HG03378 (cell line): ENCODE measurements at regions not wholly inside any gene's neighbourhood (a gene's known extent, or its start where the extent isn't known, plus 50 kb on each side); places are given as distances from the start of the nearest gene placed in this dataset.

Experiments used
- ATAC-seq: cut with Tn5 transposase; IDR thresholded peaks from one replicate; pipeline ENCODE4 v1.9.1; 2021; ENCODE audit warnings: mild to moderate bottlenecking, moderate library complexity; ENCODE audit not compliant: unreplicated experiment

DNA sequence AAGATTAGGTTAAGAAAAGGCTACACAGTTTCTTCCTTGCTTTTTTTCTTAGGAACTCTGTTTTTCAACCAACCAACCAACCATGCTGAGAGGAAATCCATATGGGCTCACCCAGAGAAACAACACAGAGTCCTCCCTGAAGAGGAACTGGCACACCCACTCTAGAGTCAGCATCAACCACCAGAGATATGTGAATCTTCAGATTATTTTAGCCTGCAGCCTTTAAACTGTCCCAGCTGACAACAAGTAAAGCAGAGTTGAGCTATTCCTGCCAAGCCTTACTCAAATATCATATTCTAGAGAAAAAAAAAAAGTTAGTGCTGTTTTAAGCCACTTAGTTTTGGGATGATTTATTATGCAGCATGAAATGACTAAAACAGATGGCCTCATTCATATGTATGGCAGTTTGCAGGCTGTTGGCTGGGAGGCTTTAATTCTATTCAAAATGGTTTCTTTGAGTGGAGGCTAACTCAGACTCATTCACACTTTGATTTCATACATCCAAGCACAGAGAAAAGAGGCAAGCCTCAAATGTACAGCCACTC lies 1637.7 kb upstream of the LRRTM1 start:
- no peak for ATAC-seq

DNA sequence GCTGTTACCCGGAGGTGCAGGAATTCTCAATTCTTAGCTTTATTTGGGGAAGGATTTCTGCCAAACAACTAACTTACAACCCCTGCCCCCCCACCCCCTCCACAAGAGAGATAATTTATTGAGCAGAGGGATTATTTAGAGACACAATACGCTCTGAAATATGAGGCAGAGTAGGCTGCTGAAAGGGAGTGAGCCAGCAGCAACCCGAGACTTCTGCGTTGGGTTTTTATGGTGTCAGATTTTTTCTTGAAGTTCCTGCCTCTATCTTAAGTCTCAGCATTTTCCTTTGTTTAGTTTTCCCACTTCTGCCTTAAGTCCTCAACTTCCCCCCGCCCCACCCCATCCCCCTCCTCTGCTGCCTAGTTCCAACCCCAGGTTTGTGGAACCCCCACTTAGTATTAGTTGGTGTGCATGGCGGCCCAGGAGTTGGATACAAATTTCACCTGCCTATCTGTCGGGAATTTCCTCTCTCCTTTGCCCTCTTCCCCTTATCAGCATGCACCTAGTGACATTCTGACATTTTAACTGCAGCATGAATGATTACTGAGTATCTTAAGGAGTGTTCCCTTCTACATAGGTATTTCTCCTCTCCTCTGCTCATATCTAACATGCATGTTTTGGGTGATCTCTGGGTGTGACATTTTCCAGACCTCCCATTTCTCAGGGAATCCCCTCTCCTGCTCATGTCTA lies 1635.9 kb upstream of the LRRTM1 start:
- ATAC-seq: no peak

DNA sequence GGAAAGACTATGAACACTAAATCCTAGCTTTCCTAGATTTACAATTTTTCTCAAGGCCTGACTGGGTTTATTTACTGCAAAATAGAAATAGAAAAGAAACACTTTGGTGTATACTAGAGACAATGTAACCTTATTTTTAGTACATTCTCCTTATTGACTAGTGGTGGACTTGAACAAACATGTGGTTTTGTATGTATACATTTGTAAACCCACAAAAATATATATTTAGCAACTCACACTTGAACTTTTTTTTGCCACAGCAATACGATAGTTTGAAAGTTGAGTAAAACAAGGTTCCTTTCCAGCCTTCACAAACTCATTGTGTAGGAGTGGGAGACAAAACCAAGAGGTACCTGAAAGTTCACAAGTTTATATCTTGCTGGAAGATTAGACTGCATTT lies 1633.4 kb upstream of the LRRTM1 start:
- no peak for ATAC-seq

DNA sequence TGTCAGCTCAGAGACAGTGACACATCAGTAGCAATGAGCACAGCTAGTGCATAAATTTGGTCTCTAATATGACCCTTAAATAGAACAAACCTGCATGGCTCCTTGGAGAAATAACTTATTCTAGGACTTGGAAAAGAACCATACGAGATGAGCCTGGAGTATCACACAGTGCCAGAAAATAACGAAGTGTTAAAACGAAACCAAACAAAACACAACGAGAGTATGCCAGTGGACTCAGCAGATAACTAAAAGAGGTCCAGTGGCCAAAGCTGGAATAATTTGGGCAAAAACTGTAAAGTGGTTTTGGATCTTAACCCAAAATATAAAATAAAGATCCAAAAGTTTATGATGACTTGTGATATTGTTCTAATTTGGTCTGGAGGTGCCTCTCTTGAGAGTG lies 1599.0 kb upstream of the LRRTM1 start:
- no peak for ATAC-seq

DNA sequence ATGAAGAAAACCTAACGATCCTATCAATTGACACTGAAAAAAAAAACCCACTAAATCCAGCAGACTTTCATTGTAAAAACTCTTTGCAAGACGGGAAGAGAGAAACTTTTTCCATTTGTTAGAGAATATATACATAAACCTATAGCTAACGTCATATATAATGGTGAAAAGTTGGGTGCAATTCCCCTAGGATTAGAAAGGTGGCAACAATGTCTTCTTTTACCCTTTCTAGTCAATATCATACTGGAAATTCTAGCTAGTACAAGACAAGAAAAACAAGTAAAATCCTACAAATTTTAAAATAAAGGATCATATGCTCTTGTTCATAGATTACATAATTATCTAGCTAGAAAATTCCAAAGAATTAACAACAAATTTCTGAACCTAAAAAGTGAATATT lies 1596.5 kb upstream of the LRRTM1 start:
- no peak for ATAC-seq

DNA sequence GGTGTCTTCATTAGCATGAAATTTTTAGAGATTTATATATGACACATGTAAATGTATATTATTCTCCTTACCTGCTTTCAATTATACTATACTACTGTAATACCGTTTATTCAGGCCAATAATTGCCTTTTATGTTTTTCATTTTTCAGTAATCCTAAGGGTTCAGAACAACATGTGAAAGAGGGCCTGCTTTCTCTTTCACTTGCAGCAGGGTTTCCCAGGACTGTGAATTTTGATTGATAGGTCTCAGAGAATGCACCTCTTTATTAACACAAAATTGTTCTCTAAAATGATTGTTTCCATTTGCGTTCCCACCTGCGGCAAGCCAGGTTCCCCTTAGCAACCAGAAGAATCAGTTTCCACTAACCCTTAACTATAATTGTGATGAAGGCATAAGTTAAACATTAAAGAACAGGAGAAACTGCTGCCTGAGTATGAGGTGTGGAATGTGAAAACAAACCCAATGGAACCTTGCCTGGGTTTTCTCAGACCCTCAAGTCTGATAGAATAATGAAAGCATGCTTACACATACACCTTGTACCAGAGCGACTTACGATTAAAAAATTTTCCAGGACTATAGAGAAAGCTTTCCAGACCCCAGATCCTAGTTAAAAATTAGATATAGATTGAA lies 1591.2 kb upstream of the LRRTM1 start:
- ATAC-seq: no peak

DNA sequence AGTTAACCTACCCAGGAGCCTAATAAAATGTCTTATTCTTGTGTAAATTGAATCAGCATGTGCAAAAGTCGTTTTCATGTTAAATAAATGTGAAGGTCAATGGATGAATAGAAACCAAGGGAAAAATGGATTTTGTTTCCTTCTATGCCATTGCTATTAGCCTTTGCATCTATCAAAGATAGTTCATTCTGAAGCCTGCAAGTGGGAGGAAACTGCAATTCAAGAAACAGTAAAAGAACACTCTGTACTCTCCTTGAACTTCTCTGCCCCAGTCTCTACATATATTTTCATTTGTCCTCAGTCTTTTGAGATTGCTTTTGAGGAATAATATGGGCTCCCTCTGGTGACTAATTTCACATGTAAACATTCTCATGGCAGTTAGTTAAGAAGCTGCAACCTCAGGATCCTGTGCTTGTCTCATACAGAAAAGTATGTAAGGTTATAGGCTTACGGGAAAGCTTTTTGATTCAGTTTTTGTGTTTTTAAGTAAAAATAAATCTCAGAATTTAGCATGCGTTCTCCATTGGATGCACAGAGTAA lies 1590.0 kb upstream of the LRRTM1 start:
- no peak for ATAC-seq

DNA sequence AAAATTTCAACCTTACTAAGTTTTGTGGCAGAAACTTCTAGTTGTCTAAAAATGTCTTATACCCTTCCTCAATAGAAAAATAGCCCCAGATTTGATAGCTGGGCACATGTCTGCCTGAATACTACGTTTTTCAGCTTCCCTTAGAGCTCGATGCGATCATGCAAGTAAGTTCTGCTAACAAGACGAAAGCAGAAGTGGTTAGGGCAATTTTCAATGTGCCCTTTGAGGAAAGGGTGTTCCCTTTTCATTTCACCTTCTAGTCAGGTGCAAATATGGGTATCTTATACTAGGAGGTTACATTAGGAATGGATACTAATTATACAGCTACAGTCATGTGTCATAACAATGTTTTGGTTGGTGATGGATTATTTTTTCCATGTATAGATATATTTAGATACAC lies 1572.1 kb upstream of the LRRTM1 start:
- ATAC-seq: no peak

DNA sequence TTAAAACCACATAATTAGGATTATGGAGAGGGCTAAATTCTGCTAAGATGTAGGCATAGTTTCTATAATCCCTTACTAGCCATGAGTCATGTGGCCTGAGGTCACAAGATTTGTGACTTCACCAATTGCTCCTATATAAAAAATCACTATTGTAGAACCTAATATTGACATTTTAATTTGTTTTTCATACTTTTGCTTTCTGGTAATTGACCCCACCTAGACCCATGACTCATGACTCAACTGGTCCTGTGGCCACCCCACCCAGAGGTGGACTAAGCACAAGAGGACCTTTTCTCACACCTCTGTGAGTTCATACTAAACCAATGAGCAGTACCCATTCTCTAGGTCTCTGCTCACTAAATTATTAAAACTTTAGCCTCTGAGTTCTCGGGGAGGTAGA lies 1567.5 kb upstream of the LRRTM1 start:
- no peak for ATAC-seq

DNA sequence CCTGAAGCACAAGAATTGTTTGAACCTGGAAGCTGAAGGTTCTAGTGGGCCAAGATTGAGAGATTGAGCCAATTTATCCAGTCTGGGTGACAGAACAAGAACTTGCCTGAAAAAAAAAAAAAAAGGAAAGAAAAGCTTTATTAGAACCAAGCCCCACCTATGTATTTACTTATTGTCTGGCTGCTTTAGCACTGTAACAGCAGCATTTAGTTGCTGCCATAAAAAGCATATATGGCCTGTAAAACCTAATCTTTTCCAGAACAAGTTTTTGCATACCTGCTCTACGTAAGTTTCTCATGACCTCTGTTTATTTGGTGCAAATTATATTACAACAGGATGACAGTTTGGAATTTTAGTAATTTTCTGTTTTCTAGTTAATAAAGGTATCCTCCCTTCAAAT lies 1565.6 kb upstream of the LRRTM1 start:
- ATAC-seq: no peak

DNA sequence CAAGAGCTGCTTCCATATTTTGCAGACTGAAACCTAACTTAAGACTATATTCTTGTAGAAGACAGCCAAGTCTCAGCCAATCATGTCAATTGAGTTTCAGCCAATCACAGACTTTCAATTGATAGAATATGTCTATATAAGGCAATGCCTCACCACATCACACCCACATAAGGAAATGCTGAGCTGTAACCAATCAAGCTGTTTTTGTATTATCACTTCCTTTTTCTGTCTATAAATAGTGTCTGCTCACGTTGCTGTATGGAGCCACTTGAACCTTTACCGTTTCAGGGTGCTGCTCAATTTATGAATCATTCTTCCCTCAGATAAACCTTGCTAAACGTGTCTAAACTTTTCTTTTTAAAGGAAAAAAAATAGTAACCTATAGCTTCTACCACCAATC lies 1554.4 kb upstream of the LRRTM1 start:
- ATAC-seq: no peak

DNA sequence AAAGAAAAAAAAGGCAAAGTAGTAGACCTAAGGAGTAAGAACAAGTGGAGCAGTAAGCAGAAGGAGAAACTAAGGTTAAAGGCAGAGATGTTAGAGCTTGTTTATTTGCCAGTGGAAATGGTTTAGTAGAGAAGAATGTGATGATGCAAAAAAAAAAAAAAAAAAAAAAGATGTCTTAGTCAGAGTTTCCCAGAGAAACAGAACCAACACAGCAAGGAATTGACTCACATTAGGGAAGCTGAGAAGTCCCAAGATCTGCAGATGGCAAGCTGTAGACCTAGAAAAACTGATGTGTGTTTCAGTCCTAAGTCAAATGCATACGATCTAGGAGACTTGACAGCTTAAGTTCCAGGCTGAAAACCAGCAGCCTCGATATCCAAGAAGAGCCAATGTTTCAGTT lies 1548.8 kb upstream of the LRRTM1 start:
- ATAC-seq: no peak

DNA sequence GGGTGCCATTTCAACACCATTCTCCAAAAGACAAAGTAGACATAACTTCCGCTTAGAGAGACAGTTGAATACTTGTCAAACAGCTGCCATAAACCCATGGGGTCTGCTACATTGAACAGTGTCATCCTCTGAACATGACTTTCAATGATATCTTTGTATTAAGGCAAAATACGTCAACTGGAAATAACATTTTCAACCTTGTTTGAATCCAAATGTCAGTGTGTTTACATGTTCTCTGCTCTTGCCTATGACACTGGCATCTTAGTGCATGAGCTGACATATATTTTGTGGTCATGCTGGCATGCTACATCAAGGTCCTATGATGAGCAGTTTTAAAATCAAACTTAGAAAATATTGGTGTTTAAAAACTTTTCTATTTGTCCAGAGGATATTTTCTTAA lies 1548.1 kb upstream of the LRRTM1 start:
- no peak for ATAC-seq

DNA sequence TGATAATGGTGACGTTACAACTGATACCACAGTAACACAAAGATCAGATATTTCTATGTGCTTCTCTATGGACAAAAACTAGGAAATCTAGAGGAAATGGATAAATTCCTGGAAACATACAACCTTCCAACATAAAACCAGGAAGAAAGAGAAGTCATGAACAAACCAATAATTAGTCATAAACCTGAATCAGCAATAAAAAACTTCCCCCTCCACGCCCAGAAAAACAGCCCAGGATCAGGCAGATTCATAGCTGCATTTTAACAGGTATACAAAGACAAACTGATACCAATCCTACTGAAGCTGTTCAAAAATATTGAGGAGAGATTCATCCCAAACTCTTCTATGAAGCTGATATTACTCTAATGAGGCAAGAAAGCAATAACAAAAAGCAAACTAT lies 1535.2 kb upstream of the LRRTM1 start:
- no peak for ATAC-seq

DNA sequence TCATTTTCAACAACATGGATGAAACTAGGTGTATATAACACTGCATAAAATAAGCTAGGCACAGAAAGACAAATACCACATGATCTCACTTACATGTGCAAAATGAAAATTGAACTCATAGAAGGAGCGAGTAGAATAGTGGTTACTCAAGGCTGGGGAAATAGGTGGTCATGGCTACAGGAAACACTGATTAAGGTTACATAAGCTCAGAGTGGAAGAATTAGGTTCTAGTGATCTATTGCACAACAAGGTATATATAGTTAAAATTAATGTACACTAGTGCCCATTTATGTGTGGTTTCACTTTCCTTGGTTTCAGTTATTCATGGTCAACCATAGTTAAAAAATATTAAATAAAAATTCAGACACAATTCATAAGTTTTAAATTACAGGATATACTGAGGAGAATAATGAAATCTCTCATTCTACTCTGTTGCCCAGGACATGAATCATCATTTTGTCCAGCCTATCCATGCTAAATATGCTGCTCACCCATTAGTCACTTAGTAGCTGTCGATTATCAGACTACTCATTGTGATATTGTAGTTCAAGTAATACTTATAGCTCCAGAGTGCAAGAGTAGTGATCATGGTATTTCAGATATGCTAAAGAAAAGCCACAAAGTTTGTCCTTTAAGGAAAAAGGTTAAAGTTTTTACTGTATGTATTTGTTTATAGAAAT lies 1530.9 kb upstream of the LRRTM1 start:
- ATAC-seq: no peak

DNA sequence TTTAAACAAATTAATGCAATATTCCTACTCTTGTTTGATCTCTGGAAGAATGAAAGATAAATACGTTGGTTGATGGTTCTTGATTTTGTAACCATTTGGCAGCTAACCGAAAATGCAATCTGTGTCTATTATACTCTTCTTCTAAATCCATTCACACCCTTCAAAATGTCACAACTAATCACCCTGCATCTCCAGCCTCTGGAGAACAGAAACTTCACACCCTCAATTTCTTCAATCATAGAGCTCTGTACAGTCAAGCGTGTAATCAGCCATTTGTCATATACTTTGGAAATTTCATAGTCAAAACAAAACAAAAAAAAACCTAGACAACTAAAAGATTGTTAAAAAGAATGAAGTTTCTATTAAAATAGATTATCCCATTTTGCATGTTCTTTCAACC lies 1482.3 kb upstream of the LRRTM1 start:
- no peak for ATAC-seq

DNA sequence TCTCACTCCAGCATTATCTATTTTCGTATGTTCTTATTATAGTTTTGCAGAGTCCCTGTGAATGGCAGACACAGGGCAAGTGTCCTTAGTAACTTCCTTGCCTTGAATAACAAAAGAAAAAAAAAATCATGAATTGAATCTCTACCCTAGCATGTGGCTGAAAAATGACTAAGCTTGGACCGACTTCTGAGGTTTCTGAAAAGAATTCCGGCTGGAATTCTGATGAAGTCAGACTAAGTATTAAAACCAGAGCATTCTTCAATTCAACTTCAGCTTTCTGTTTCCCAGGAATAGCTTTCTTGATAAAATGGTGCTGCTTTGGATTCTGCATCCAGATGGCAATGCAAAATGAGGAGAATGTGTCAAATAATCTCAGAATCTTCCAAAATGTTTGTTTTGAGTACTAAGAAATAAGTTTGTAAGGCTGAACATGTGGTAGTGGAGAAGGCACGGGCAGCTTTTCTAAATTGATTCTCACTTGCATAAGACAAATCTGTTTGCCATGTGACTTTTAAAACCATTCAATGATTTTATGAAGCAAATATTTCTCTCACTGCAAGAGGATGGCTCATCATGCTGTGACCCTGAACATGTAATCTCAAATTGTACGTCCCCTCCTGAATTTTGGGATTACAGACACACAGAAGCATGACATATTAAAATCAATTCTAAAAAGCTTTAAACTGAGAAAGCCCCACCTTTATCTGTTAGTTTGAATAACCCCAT lies 1462.8 kb upstream of the LRRTM1 start:
- no peak for ATAC-seq

DNA sequence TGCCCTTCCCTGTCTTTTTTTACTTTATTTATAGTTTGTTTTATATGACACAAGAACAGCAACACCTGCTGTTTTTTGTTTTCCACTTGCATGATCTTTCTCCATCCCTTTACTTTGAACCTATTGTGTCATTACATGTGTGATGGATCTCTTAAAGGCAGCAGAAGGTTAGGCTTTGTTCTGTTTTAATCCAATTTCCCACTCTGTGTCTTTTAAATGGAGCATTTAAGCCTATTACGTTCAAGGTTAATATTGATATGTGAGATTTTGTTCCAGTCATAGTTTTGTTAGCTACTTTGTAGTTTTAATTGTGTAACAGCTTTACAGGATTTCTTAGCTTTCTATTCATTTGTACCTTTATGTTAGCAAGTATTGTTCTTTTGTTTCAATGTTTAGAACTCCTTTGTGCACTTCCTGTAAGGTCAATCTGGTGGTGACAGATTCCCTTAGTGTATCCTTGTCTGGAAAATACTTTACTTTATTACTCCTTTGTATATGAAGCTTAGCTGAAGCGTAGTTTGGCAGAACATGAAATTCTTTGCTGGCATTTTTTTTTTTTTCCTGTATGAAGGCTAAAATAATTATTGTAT lies 1443.0 kb upstream of the LRRTM1 start:
- ATAC-seq: no peak

DNA sequence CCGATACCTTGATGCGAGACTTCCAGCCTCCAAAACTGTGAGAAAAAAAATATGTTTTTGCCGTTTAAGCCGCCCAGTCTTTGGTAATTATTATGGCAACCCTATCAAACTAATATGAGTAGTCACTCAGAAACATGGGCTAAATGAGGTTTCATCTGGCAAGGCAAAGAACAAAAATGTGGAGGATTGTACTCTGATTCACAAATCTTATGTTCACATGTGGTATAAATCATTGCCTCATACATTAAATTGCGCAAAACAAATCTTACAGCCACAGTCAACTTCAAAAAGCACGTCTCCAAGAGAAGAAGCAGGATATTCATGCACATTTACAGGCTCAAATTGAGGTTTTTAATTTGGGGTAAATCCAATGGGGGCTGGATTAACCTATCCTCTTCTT lies 1435.4 kb upstream of the LRRTM1 start:
- ATAC-seq: no peak

DNA sequence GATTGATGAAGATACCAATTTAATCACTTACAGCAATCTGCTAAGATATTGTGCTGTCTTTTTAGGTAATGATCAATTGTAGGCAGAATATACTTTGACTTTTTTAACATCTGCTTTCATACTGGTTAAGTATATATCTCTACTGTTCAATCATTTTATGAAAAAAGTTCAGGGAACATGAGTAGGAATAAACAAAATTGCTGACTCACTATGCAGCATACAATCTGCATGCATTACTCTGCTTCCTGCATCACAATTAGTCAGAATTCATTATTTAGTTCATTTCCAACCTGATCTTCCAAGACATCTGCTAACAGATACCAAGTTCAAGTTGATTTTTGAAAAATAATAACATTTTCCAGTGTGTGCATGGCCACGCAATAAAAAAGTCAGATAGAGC lies 1430.4 kb upstream of the LRRTM1 start:
- no peak for ATAC-seq

DNA sequence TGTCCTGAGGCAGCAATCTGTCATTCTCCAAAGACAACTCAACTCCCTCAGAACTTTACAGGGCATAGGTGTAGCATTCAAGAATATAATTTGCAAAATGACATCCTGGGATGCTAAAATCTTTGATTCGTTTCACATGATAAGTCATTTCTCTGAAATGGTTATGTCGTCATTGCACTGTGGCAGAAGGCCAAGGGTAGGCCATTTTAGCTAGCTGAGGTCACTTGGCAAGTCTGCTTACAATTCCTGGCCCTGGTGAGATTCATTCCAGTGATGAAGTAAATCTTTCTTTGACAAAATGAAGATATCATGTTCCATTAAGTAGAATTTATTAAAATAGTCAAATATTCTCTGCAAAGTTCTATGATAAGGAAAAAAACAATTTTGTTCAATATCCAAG lies 1410.3 kb upstream of the LRRTM1 start:
- ATAC-seq: no peak
